ENCODE measurements at regions not wholly inside any gene's neighbourhood (a gene's known extent, or its start where the extent isn't known, plus 50 kb on each side); places are given as distances from the start of the nearest gene placed in this dataset.

GRCh38 chr4:27973700-27974099, 1113.1 kb downstream of the STIM2 start:
- TF ChIP-seq POLR2AphosphoS5 (IDR thresholded peaks at IDR 0.05; ENCODE audit: low read depth) = no peak
- TF ChIP-seq CTCF (IDR thresholded peaks at IDR 0.05; ENCODE audit: insufficient read depth, low read length) = no peak

All from HL-60 (cell line).